ENCODE measurements at regions not wholly inside any gene's neighbourhood (a gene's known extent, or its start where the extent isn't known, plus 50 kb on each side); places are given as distances from the start of the nearest gene placed in this dataset.

DNA sequence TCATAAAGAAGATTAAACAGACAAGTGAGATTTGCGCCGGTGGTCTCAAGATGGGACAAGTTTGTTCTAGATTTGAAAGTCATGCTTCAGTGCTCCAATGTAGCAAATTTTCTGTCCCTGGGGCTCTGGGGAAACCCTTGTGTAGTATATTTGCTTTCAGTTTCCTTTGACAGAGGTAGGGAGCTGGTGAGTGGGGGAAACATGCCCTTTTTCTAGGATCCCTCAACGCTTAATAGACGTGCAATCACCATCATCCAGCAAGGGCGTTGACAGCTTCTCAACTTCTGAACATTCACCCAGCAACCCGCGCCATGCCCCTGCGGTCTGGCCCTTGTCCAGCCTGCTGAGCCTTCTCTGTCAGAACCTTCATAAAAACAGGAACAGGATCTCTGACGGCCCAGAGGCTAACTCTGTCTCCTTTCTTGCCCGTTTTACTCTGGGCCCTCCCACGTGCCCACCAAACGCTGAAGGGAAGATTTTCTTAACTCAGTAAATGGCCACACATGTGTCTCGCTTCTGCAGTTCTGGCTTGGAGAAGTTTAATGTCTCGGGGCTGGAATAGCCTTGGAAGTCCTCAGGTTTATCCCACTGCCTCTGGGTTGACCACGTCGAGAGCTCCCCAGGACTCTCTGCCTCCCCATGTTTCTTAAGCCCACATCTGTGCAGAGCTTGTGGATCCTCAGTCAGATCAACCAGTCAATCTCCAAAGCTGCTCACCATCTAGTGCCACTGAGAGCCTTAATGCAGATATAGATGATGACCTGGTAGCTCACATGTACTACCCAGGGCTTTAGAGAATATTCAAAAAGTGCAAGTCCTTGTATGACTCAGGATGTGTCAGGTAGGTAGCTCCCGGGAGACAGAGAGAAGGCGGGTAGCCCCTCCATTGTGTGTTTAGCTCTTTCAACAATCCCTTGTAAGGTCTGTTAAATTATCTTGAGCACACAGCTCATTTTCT, 58.1 kb upstream of the CCND2 start:
- no peak for TF ChIP-seq CTCF (IDR thresholded peaks at IDR 0.05; ENCODE audit: low read depth, low read length, poor library complexity, severe bottlenecking)
- TF ChIP-seq EZH2phosphoT487 (IDR thresholded peaks at IDR 0.05; ENCODE audit: borderline replicate concordance, low read length): no peak

Measured in DOHH2 (cell line).